Breast epithelium (tissue), 4 donors: ENCODE measurements at regions not wholly inside any gene's neighbourhood (a gene's known extent, or its start where the extent isn't known, plus 50 kb on each side); places are given as distances from the start of the nearest gene placed in this dataset.

Source experiments
- DNase-seq, 2 donors: peaks; one replicate each; pipeline ENCODE4 v3.0.0-alpha.2; 2019; ENCODE audit warnings: low spot score in 2 of 2
- H3K27ac ChIP-seq, 2 donors: fragments of 200-600 bp; sonication (generic) in 1 of 2; one replicate each; pipeline ENCODE4 v1.5.1; 2016 to 2019; ENCODE audit warnings: mild to moderate bottlenecking in 1 of 2
- H3K27me3 ChIP-seq, 2 donors: fragments of 200-600 bp; sonication (generic) in 1 of 2; one replicate each; pipeline versions ENCODE4 v1.5.1 to v1.6.0; 2017 to 2019; ENCODE audit warnings: control low read depth in 1 of 2, mild to moderate bottlenecking in 1 of 2
- H3K36me3 ChIP-seq: fragments of 200-600 bp; one replicate; pipeline ENCODE4 v1.5.1; 2019
- H3K4me1 ChIP-seq, 2 donors: fragments of 200-600 bp; sonication (generic); one replicate each; pipeline ENCODE4 v1.5.1; 2016 to 2019; ENCODE audit warnings: control low read depth in 1 of 2
- H3K4me3 ChIP-seq, 3 donors: fragments of 200-600 bp; sonication (generic); 1 replicate in 2 of 3; 2 replicates in 1 of 3; pipeline ENCODE4 v1.5.1; 2016 to 2019; ENCODE audit warnings: mild to moderate bottlenecking in 3 of 3, moderate library complexity in 2 of 3
- H3K9me3 ChIP-seq, 2 donors: fragments of 200-600 bp; sonication (generic) in 1 of 2; one replicate each; pipeline ENCODE4 v1.5.1; 2016 to 2019; ENCODE audit warnings: control low read depth in 1 of 2
- POLR2A ChIP-seq: fragments of 450-650 bp; IDR thresholded peaks from one replicate; pipeline ENCODE4 v1.6.1; 2016; ENCODE audit warnings: antibody characterized with exemption, mild to moderate bottlenecking, moderate library complexity
- POLR2AphosphoS5 ChIP-seq, 3 donors: sonication (generic); formaldehyde crosslinking; IDR thresholded peaks; one replicate each; pipeline ENCODE4 v1.6.1; 2017; ENCODE audit warnings: antibody characterized with exemption in 3 of 3
- intact Hi-C: fragments of 100-400 bp; cut with DNase I; formaldehyde crosslinking; loops from one replicate; pipeline ENCODE4 v1.15.1; 2023; ENCODE audit warnings: low total_unique reads
- TF ChIP-seq, protein P1 (sequence below), 3 donors: fragments of 450-650 bp; IDR thresholded peaks; one replicate each; pipeline ENCODE4 v1.5.1; 2016 to 2017; ENCODE audit warnings: antibody characterized with exemption in 3 of 3, mild to moderate bottlenecking in 3 of 3, moderate library complexity in 3 of 3

DNA sequence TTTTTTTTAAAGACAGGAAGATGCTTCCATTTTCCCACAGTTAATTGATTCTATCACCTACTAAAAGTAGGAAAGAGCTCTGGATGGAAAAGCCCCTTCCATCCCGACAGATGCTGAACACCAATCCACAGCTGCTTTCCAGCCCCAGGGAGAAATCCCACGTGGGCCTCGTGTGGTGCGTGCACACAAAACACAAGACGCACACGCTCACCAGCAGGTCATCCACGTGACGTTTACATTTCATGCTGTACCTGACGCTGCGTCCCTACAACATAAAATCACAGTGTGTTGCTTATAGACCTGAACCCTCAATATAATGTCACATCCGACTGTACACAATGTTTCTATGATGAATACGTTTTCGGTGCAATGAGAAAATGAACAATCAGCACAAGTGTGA lies 50.2 kb upstream of the DACT2 start:
- no peak for DNase-seq
- Histone ChIP-seq H3K4me1 (no peaks in the 10 kb centered on the region), H3K27ac (no peak overlapping the region), H3K4me3 (no peak overlapping the region), H3K27me3 (no peaks in the 10 kb centered on the region), H3K36me3 (no peaks in the 10 kb centered on the region), H3K9me3 (no peaks in the 10 kb centered on the region)
- intact Hi-C loops = loop anchor here (2.0 kb wide), 1 partner anchor 515 kb away; no protein-coding TSS in a partner anchor
- TF ChIP-seq POLR2A = no peak
- TF ChIP-seq POLR2AphosphoS5 (IDR thresholded peaks at IDR 0.05) = no peak
- TF ChIP-seq, protein P1, sequence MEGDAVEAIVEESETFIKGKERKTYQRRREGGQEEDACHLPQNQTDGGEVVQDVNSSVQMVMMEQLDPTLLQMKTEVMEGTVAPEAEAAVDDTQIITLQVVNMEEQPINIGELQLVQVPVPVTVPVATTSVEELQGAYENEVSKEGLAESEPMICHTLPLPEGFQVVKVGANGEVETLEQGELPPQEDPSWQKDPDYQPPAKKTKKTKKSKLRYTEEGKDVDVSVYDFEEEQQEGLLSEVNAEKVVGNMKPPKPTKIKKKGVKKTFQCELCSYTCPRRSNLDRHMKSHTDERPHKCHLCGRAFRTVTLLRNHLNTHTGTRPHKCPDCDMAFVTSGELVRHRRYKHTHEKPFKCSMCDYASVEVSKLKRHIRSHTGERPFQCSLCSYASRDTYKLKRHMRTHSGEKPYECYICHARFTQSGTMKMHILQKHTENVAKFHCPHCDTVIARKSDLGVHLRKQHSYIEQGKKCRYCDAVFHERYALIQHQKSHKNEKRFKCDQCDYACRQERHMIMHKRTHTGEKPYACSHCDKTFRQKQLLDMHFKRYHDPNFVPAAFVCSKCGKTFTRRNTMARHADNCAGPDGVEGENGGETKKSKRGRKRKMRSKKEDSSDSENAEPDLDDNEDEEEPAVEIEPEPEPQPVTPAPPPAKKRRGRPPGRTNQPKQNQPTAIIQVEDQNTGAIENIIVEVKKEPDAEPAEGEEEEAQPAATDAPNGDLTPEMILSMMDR (IDR thresholded peaks at IDR 0.05) = no peak

DNA sequence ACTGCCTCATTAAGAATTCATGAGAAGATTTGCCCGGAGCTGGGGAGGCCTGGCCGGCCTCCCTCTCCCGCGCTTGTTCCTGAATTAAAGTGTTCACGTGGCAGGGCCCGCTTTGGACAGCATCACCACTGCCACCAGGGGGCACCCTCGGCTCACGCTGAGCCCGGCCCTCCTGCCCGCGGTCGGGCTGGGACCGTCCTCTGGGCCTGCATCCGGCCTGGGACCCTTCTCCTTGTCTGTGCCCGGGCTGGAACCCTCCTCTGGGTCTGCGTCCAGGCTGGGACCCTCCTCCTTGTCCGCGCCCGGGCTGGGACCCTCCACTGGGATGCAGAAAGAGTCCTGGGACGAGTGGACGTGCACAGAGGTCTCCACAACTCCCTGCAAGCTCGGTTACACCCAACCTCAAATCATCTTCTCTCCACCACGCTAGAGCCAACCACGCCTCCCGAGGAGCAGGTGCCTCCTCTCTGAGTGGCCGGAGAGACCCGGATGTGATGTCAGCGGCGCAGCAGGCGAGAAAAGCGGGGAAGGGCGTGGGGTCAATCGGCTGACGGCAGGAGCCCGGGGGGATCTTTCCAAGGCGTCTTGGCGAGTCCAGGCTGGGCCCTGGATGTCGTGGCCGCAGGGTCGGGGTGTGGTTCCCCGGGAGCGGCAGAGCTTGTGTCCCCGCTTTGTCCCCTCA lies 50.9 kb upstream of the DACT2 start:
- Histone ChIP-seq H3K36me3 (no peaks in the 10 kb centered on the region), H3K27ac (no peak overlapping the region), H3K4me1 (no peaks in the 10 kb centered on the region), H3K9me3 (no peaks in the 10 kb centered on the region), H3K27me3 (no peaks in the 10 kb centered on the region), H3K4me3 (no peak overlapping the region)
- intact Hi-C loops = no loop called here
- TF ChIP-seq POLR2A (no peak), POLR2AphosphoS5 (IDR thresholded peaks at IDR 0.05) (peak in 1 of 3 donors; percentile 13)
- TF ChIP-seq, protein P1 (IDR thresholded peaks at IDR 0.05) = peak; percentile 79 to 90 (median 84)
- DNase-seq = peak; percentile 48 to 80

DNA sequence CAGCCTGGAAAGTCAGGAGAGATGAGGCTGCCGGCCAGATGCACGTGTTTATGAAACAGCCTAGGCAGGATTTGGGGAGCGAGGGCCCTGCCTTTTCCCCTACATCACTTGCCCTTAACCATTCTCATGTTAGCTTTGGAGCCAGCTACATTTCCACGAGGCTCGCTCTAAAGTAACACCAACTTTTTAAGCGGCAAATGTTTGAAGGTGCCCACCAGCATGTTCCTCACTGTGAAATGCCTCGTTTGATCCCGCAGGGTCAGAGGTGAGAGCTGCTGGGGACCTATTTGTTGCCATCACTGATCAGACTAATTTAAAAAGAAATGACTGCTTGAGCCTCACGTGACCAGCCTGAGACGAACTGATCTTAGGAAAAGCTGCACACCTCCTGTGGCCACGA lies 51.6 kb upstream of the DACT2 start:
- H3K27ac ChIP-seq = no peak overlapping the region
- DNase-seq = no peak
- intact Hi-C loops = no loop called here
- no peaks in the 10 kb centered on the region for H3K4me1 ChIP-seq
- no peaks in the 10 kb centered on the region for H3K9me3 ChIP-seq
- H3K36me3 ChIP-seq = no peaks in the 10 kb centered on the region
- H3K4me3 ChIP-seq = no peak overlapping the region
- H3K27me3 ChIP-seq = no peaks in the 10 kb centered on the region
- TF ChIP-seq, protein P1 (IDR thresholded peaks at IDR 0.05) = no peak
- TF ChIP-seq POLR2A = no peak
- no peak for TF ChIP-seq POLR2AphosphoS5 (IDR thresholded peaks at IDR 0.05)

DNA sequence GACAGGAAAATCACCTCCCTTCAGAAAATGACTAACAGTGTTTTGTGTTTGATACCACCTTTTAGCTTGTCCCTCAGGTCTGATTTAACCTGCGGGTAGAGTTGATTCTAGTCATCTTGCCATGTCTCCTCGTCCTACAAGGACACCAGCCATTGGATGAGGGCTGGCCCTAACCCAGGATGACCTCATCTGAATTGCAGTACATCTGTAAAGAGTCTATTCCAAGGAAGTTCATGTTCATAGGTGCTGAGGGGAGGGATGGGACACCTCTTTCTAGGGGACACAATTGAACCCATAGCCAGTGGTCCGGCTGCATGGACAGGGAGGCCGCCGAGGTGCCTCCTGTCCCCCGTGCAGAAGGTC lies 52.0 kb upstream of the DACT2 start:
- DNase-seq = no peak
- Histone ChIP-seq H3K27me3 (no peaks in the 10 kb centered on the region), H3K36me3 (no peaks in the 10 kb centered on the region), H3K4me3 (no peak overlapping the region), H3K27ac (no peak overlapping the region), H3K9me3 (no peaks in the 10 kb centered on the region), H3K4me1 (no peaks in the 10 kb centered on the region)
- no peak for TF ChIP-seq POLR2AphosphoS5 (IDR thresholded peaks at IDR 0.05)
- TF ChIP-seq, protein P1 (IDR thresholded peaks at IDR 0.05) = no peak
- no peak for TF ChIP-seq POLR2A
- intact Hi-C loops = no loop called here

DNA sequence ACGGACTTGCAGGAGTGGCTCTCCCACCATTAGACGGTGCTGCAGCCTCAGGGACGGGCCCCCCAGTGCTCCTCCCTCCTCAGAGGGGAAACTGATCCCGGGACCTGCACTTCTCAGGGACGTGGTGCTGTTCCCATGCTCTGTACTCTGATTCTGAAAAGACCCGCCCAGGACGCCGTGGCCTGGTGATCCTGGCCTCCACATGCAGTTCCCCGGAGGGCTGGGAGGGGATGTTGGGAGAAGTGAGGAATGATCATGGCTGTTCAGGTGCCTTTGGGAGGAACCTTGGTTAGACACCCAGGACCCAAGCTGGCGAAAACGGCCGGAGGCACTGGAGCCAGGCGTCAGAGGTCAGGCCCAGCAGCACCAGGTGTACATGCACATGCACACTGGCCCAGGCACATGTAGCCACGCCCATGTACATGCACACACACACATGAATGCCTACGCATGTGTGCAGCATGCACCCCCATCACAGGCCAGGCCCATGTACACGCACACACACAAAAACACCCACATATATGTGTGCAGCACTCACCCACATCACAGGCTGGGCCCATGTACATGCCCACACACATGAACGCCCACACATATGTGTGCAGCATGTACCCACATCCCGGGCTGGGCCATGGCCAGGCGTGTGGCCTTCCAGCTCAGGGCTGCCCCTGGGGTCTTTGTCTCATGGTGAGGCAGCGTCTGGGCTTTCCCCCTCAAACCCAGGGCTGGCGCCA lies 52.6 kb upstream of the DACT2 start:
- Histone ChIP-seq H3K4me1 (peaks cover 0 to 4% of the 10 kb centered on the region in 2 donors), H3K27ac (no peak overlapping the region), H3K27me3 (no peaks in the 10 kb centered on the region), H3K36me3 (no peaks in the 10 kb centered on the region), H3K4me3 (no peak overlapping the region), H3K9me3 (no peaks in the 10 kb centered on the region)
- DNase-seq = no peak
- no peak for TF ChIP-seq POLR2A
- TF ChIP-seq, protein P1 (IDR thresholded peaks at IDR 0.05) = no peak
- no peak for TF ChIP-seq POLR2AphosphoS5 (IDR thresholded peaks at IDR 0.05)
- intact Hi-C loops = no loop called here
